IMR-90 (cell line): ENCODE measurements at regions not wholly inside any gene's neighbourhood (a gene's known extent, or its start where the extent isn't known, plus 50 kb on each side); places are given as distances from the start of the nearest gene placed in this dataset.
A peak's percentile ranks its signal among the peaks of the same experiment; 100 is the strongest.

Experiments
- ATAC-seq: fragments of 200-7000 bp; cut with Tn5 transposase; 2 replicates; pipeline ENCODE4 v1.9.1; 2020; ENCODE audit warnings: low read depth, mild to moderate bottlenecking, moderate library complexity
- BruUV-seq: library from RNA; stranded (reverse); fragments of 400-500 nt; replicated peaks from 2 replicates; lab custom pipeline; 2021; lab: Mats Ljungman, UMichigan
- CTCF ChIA-PET: fragments of 300-600 bp; formaldehyde crosslinking; extraction: SDS; loops from one replicate; lab custom pipeline; 2021; ENCODE audit warnings: antibody characterized with exemption; lab: Yijun Ruan, JAX
- POLR2A ChIA-PET: fragments of 300-600 bp; sonication (Branson Sonifier 250); formaldehyde crosslinking; loops from one replicate; lab custom pipeline; 2022; ENCODE audit warnings: antibody characterized with exemption; ENCODE audit not compliant: unreplicated experiment; lab: Charles Lee
- DNase-seq: peaks from one replicate; pipeline ENCODE4 v3.0.0; 2013
- H2AFZ ChIP-seq: replicated peaks from 2 replicates; pipeline ENCODE3; 2013; ENCODE audit warnings: low read length, mild to moderate bottlenecking; ENCODE audit not compliant: poor library complexity
- H2AK5ac ChIP-seq: 2 replicates; pipeline ENCODE4 v1.6.1; 2013; ENCODE audit warnings: low read depth, low read length, inconsistent platforms
- H2AK9ac ChIP-seq: replicated peaks from 2 replicates; pipeline ENCODE3; 2013; ENCODE audit warnings: mild to moderate bottlenecking, low read depth, low read length, moderate library complexity; ENCODE audit not compliant: poor library complexity
- H2BK120ac ChIP-seq: 2 replicates; pipeline ENCODE4 v1.6.1; 2013; ENCODE audit warnings: low read depth, low read length, inconsistent platforms
- H2BK15ac ChIP-seq: 3 replicates; pipeline ENCODE4 v1.6.1; 2013; ENCODE audit warnings: low read depth, low read length, inconsistent platforms
- H2BK20ac ChIP-seq: 2 replicates; pipeline ENCODE4 v1.6.1; 2013; ENCODE audit warnings: low read depth, mild to moderate bottlenecking, inconsistent platforms, low read length, moderate library complexity
- H2BK5ac ChIP-seq: 2 replicates; pipeline ENCODE4 v1.6.1; 2013; ENCODE audit warnings: mild to moderate bottlenecking, low read depth, low read length, inconsistent platforms; ENCODE audit not compliant: poor library complexity, severe bottlenecking
- H3K14ac ChIP-seq: replicated peaks from 2 replicates; pipeline ENCODE4 v1.6.1; 2013; ENCODE audit warnings: low read depth, low read length, inconsistent platforms
- H3K18ac ChIP-seq: 2 replicates; pipeline ENCODE4 v1.6.1; 2013; ENCODE audit warnings: low read depth, low read length, control low read depth
- H3K23ac ChIP-seq: 2 replicates; pipeline ENCODE4 v1.6.1; 2013; ENCODE audit warnings: low read depth, low read length, inconsistent platforms
- H3K27ac ChIP-seq: 2 replicates; pipeline ENCODE4 v1.5.1; 2013; ENCODE audit warnings: mild to moderate bottlenecking, control low read depth, low read length; ENCODE audit not compliant: insufficient read depth
- H3K27me3 ChIP-seq: 2 replicates; pipeline ENCODE4 v1.6.1; 2013; ENCODE audit warnings: low read length; ENCODE audit not compliant: control insufficient read depth, insufficient read depth
- H3K36me3 ChIP-seq: 2 replicates; pipeline ENCODE4 v1.6.1; 2013; ENCODE audit warnings: low read length, mixed read lengths; ENCODE audit not compliant: control insufficient read depth, insufficient read depth
- H3K4ac ChIP-seq: 2 replicates; pipeline ENCODE4 v1.6.1; 2013; ENCODE audit warnings: low read depth, low read length, inconsistent platforms
- H3K4me1 ChIP-seq: 2 replicates; pipeline ENCODE4 v1.6.1; 2013; ENCODE audit warnings: low read length, mixed read lengths; ENCODE audit not compliant: control insufficient read depth, insufficient read depth
- H3K4me2 ChIP-seq: 2 replicates; pipeline ENCODE4 v1.6.1; 2013; ENCODE audit warnings: low read depth, mild to moderate bottlenecking, control low read depth, low read length, moderate library complexity
- H3K4me3 ChIP-seq: 2 replicates; pipeline ENCODE4 v1.5.1; 2013; ENCODE audit warnings: low read depth, mild to moderate bottlenecking, control low read depth, low read length, moderate library complexity; ENCODE audit not compliant: insufficient read depth
- H3K56ac ChIP-seq: 2 replicates; pipeline ENCODE4 v1.6.1; 2013; ENCODE audit warnings: low read length, inconsistent platforms; ENCODE audit not compliant: insufficient read depth; ENCODE audit errors: extremely low read depth
- H3K79me1 ChIP-seq, 2 experiments: 2 replicates each; pipeline ENCODE4 v1.6.1; 2013; ENCODE audit warnings: low read length in 2 of 2, inconsistent platforms in 1 of 2, low read depth in 1 of 2
- H3K9ac ChIP-seq: 2 replicates; pipeline ENCODE4 v1.6.1; 2013; ENCODE audit warnings: low read depth, low read length, control low read depth
- H3K9me1 ChIP-seq: 2 replicates; pipeline ENCODE4 v1.6.1; 2013; ENCODE audit warnings: low read length, inconsistent platforms; ENCODE audit not compliant: insufficient read depth
- H3K9me3 ChIP-seq: 2 replicates; pipeline ENCODE4 v1.6.1; 2013; ENCODE audit warnings: low read length; ENCODE audit not compliant: control insufficient read depth, insufficient read depth
- H4K20me1 ChIP-seq: 2 replicates; pipeline ENCODE4 v1.6.1; 2013; ENCODE audit warnings: low read length, inconsistent platforms; ENCODE audit not compliant: insufficient read depth
- H4K5ac ChIP-seq: 2 replicates; pipeline ENCODE4 v1.6.1; 2013; ENCODE audit warnings: mild to moderate bottlenecking, low read depth, low read length, control low read depth
- H4K8ac ChIP-seq, 2 experiments: 2 replicates each; pipeline ENCODE4 v1.6.1; 2013; ENCODE audit warnings: low read depth in 2 of 2, low read length in 2 of 2, control low read depth in 1 of 2, inconsistent platforms in 1 of 2
- H4K91ac ChIP-seq: 2 replicates; pipeline ENCODE4 v1.6.1; 2013; ENCODE audit warnings: low read depth, low read length, inconsistent platforms; ENCODE audit not compliant: insufficient read depth
- BHLHE40 ChIP-seq: fragments of 150-350 bp; IDR thresholded peaks from 2 replicates; pipeline ENCODE4 v1.6.1; 2016; ENCODE audit warnings: mild to moderate bottlenecking, low read depth, low read length
- CEBPB ChIP-seq: IDR thresholded peaks from 2 replicates; pipeline ENCODE4 v1.6.1; 2012; ENCODE audit warnings: low read depth, low read length, improper control_type of control experiment
- FOS ChIP-seq: fragments of 150-350 bp; IDR thresholded peaks from 2 replicates; pipeline ENCODE4 v1.6.1; 2016; ENCODE audit warnings: low read depth, low read length
- MAFK ChIP-seq: IDR thresholded peaks from 2 replicates; pipeline ENCODE4 v1.6.1; 2012; ENCODE audit warnings: low read depth, low read length, improper control_type of control experiment
- MXI1 ChIP-seq: IDR thresholded peaks from 2 replicates; pipeline ENCODE4 v1.6.1; 2012; ENCODE audit warnings: low read depth, mild to moderate bottlenecking, low read length, moderate library complexity, borderline replicate concordance
- NFE2L2 ChIP-seq: fragments of 150-350 bp; IDR thresholded peaks from 2 replicates; pipeline ENCODE4 v1.6.1; 2016; ENCODE audit warnings: low read depth, mild to moderate bottlenecking, low read length
- RAD21 ChIP-seq: IDR thresholded peaks from 2 replicates; pipeline ENCODE4 v1.6.1; 2012; ENCODE audit warnings: low read length, improper control_type of control experiment
- RCOR1 ChIP-seq: IDR thresholded peaks from 2 replicates; pipeline ENCODE4 v1.6.1; 2012; ENCODE audit warnings: mild to moderate bottlenecking, low read length, improper control_type of control experiment; ENCODE audit not compliant: insufficient replicate concordance
- RFX5 ChIP-seq: IDR thresholded peaks from 2 replicates; pipeline ENCODE4 v1.8.0; 2012; ENCODE audit warnings: low read depth, mild to moderate bottlenecking, low read length, moderate library complexity
- SMC3 ChIP-seq: fragments of 150-350 bp; IDR thresholded peaks from 2 replicates; pipeline ENCODE4 v1.6.1; 2016; ENCODE audit warnings: low read depth, mild to moderate bottlenecking, antibody characterized with exemption, low read length, moderate library complexity
- WGBS, 2 experiments: methylation state at CpG; one replicate each; pipeline versions ENCODE4 v1.1.5 to v1.1.7; 2013; ENCODE audit warnings: missing lambda C conversion rate in 2 of 2; ENCODE audit not compliant: insufficient read length in 1 of 2; ENCODE audit errors: extremely low coverage in 2 of 2; 5-methylcytosine and 5-hydroxymethylcytosine counted together
- dilution Hi-C: fragments of 300-500 bp; cut with HindIII; formaldehyde crosslinking; loops from one replicate; pipeline ENCODE4 v1.14.3; 2018; ENCODE audit warnings: low sequenced_read_pairs; ENCODE audit not compliant: unreplicated experiment
- in situ Hi-C: fragments of 300-500 bp; cut with MboI; formaldehyde crosslinking; loops from 3 replicates; pipeline ENCODE4 v1.14.3; 2019; ENCODE audit warnings: low sequenced_read_pairs, inconsistent platforms, mixed read lengths
- intact Hi-C: fragments of 100-400 bp; cut with micrococcal nuclease; formaldehyde crosslinking; loops from 2 replicates; pipeline ENCODE4 v1.10.0; 2022
- TF ChIP-seq, protein P1 (sequence below): conservative IDR thresholded peaks from 2 replicates; pipeline ENCODE4 v1.5.1; 2012; ENCODE audit warnings: mild to moderate bottlenecking, low read depth, low read length, improper control_type of control experiment
- TF ChIP-seq, protein P2 (sequence below): fragments of 150-350 bp; IDR thresholded peaks from 2 replicates; pipeline ENCODE4 v1.6.1; 2017; ENCODE audit warnings: mild to moderate bottlenecking, antibody characterized with exemption, low read length, low read depth
- TF ChIP-seq, protein P3 (sequence below): fragments of 150-350 bp; IDR thresholded peaks from 2 replicates; pipeline ENCODE4 v1.6.1; 2016; ENCODE audit warnings: low read depth, mild to moderate bottlenecking, low read length, moderate library complexity, borderline replicate concordance

DNA sequence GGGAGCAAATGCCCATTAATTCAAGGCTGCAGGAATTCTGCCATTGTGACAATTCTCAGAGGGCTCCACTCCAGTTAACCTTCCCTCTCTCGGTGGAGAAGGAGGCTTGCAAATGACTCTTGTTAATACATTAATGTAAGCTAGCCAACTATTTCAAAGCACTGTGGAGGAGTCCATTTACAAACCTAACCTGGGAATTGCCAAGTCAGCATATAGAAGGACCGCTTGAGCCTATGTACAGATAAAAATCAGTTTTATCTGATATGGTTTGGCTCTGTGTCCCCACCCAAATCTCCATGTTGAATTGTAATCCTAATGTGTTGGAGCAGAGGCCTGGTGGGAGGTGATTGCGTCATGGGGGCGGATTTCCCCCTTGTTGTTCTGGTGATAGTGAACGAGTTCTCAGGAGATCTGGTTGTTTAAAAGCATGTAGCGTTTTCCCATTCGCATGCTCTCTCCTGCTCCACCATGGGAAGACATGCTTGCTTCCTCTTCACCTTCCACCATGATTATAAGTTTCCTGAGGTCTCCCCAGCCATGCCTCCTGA, 366.7 kb downstream of the LRATD1 start:
- no TSS peak for BruUV-seq
- Histone ChIP-seq H2BK15ac (no peak overlapping the region), H3K79me1 (no peaks in the 10 kb centered on the region), H3K4me2 (no peak overlapping the region), H3K9me1 (no peaks in the 10 kb centered on the region), H3K9me3 (no peaks in the 10 kb centered on the region), H4K91ac (no peak overlapping the region), H4K5ac (no peak overlapping the region), H4K20me1 (no peaks in the 10 kb centered on the region), H3K36me3 (no peaks in the 10 kb centered on the region), H2BK5ac (no peak overlapping the region), H2AK5ac (no peak overlapping the region), H3K4me1 (no peaks in the 10 kb centered on the region), H3K4me3 (no peak overlapping the region), H2AFZ (no peak overlapping the region), H4K8ac (no peak overlapping the region), H2BK120ac (no peak overlapping the region), H3K18ac (no peak overlapping the region), H2BK20ac (no peak overlapping the region), H3K14ac (no peak overlapping the region), H3K56ac (no peak overlapping the region), H3K9ac (no peak overlapping the region), H3K27me3 (no peaks in the 10 kb centered on the region), H3K27ac (no peak overlapping the region), H3K4ac (no peak overlapping the region), H2AK9ac (no peak overlapping the region), H3K23ac (no peak overlapping the region)
- WGBS, 2 experiments = no CpG with 5 or more reads among the region's 7 CpGs
- intact Hi-C loops (no loop called here), dilution Hi-C loops (no loop called here), in situ Hi-C loops (no loop called here)
- no peak for DNase-seq
- CTCF ChIA-PET = no interaction called here
- POLR2A ChIA-PET = no interaction called here
- TF ChIP-seq MXI1 (no peak), RFX5 (no peak), NFE2L2 (no peak), BHLHE40 (no peak), RAD21 (no peak), RCOR1 (no peak), SMC3 (no peak), FOS (no peak), CEBPB (peak; percentile 33; the same call in 1 of the 2 replicates), MAFK (peak; percentile 92)
- TF ChIP-seq, protein P1, sequence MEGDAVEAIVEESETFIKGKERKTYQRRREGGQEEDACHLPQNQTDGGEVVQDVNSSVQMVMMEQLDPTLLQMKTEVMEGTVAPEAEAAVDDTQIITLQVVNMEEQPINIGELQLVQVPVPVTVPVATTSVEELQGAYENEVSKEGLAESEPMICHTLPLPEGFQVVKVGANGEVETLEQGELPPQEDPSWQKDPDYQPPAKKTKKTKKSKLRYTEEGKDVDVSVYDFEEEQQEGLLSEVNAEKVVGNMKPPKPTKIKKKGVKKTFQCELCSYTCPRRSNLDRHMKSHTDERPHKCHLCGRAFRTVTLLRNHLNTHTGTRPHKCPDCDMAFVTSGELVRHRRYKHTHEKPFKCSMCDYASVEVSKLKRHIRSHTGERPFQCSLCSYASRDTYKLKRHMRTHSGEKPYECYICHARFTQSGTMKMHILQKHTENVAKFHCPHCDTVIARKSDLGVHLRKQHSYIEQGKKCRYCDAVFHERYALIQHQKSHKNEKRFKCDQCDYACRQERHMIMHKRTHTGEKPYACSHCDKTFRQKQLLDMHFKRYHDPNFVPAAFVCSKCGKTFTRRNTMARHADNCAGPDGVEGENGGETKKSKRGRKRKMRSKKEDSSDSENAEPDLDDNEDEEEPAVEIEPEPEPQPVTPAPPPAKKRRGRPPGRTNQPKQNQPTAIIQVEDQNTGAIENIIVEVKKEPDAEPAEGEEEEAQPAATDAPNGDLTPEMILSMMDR = no peak
- TF ChIP-seq, protein P2, sequence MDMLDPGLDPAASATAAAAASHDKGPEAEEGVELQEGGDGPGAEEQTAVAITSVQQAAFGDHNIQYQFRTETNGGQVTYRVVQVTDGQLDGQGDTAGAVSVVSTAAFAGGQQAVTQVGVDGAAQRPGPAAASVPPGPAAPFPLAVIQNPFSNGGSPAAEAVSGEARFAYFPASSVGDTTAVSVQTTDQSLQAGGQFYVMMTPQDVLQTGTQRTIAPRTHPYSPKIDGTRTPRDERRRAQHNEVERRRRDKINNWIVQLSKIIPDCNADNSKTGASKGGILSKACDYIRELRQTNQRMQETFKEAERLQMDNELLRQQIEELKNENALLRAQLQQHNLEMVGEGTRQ = no peak
- TF ChIP-seq, protein P3, sequence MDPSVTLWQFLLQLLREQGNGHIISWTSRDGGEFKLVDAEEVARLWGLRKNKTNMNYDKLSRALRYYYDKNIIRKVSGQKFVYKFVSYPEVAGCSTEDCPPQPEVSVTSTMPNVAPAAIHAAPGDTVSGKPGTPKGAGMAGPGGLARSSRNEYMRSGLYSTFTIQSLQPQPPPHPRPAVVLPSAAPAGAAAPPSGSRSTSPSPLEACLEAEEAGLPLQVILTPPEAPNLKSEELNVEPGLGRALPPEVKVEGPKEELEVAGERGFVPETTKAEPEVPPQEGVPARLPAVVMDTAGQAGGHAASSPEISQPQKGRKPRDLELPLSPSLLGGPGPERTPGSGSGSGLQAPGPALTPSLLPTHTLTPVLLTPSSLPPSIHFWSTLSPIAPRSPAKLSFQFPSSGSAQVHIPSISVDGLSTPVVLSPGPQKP = no peak
- no peak for ATAC-seq
